ENCODE measurements at regions not wholly inside any gene's neighbourhood (a gene's known extent, or its start where the extent isn't known, plus 50 kb on each side); places are given as distances from the start of the nearest gene placed in this dataset.

DNA sequence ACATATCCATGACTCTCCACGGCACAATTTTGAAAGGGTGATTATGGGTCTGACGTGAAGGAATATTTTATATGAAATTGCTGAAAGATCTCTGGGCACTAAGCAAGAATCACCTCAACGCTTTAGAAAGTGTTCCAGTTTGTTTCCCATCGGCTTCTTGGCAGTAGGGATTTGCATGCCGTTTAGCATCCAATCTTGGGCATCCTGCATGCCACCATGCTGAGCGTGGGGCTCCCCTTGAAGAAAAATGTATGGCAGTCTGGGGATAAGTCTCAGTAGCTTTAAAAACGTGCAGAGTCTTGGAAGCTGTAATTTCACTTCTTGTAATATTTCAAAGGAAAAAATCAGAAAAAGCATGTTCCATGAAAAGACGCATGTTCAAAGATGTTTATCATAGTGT is 151.7 kb downstream of the DMRT2 start:
- DNase-seq (ENCODE audit: low spot score) = no peak

DNA sequence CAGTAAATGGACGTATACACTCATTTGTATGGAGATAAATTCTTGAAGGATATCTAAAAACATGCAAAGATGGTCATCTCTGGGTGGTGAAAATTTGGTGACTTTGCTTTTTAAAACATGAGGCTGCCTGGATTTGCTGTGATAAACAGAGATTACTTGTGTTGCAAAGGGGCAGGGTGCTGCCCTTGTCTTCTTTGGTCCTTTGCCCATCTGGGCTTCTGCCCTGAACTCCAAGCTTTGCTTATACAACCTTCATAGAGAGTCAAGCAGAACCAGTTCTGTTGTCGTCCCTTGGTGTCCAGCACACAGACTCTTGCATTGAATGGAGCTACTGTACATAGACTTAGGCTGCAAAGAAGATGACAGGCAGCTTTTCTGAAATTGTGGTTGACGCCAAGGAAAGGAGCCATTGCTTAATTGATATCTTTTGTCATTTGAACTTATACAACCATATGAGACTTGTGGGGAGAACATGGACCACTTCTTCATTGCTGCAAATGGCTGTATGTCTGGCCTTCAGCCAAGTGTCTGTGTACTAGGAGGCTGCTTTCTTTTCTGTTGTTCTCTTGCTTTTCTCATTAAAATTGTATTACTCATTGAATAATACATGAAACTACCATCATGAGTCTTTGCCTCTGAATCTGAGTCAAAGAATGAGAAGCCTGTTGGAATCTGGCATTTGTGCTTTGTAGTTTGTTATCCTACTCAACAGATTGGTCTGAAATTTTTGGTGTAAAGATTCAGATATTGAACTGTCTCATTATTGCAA is 152.5 kb downstream of the DMRT2 start:
- no peak for DNase-seq (ENCODE audit: low spot score)

GRCh38 chr9:1207686-1208085 is 157.5 kb downstream of the DMRT2 start:
- DNase-seq (ENCODE audit: low spot score) = no peak

DNA sequence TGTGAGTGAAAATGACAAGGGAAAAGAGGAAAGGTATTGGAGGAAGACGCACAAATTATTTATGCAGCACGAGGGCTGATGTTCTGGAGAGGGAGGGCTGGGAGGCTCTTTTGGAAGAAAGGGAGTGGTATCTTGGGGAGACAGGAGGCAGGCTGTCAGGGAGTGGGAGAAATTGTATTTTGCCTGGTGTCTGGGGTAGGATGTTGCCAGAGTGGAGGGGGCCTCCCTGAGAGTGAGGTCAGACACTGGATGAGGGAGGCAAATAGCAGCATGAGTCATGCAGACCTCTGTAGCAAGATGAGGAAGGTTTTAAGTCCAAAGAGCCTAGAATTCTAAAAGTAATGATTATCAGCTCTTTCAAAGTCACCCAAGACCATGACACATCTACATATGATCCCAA is 158.0 kb downstream of the DMRT2 start:
- DNase-seq (ENCODE audit: low spot score) = no peak

GRCh38 chr9:1210954-1211353 is 160.8 kb downstream of the DMRT2 start:
- no peak for DNase-seq (ENCODE audit: low spot score)

- no peak for DNase-seq (ENCODE audit: low spot score)
Observed at GRCh38 chr9:1216532-1216931, 166.4 kb downstream of the DMRT2 start.

DNA sequence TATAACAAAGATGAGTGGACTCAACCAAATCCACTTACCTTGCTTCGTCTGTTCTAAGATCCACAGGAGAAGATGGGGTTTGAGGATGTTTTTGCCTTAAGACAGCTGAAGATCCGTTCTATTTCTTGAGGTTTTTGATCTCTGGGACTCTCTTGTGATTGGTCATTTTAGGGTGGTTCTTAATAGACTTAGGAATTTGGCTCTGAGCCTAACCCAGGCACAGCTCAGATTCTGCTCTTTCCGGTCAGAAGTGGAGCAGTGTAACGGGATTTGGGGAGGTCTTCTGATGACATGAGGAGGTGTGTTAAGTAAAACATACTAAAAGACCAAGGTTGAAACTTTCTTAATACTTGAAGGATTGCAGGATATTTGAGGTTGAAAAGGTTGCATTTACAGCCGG is 166.9 kb downstream of the DMRT2 start:
- no peak for DNase-seq (ENCODE audit: low spot score)

- DNase-seq (ENCODE audit: low spot score) = no peak
Observed at GRCh38 chr9:1219284-1219683, 169.1 kb downstream of the DMRT2 start.

DNA sequence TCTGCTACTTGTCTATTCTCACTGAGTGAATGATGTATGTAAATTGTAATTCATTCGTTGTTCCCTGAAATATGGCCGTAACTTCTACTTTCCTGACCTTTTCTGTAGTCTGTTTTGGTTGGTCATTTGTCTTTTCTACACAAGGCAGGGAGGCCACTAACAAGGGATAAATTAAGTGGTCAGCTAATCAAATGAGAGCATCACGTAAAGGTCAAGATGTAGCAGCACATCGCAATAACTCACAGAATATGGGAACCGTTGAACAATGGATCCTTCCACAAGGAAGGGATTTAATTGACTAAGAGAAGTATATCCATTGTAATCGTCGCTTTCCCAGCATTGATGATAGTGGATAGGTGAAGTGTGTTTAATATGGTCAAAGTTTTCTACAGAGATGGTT is 171.1 kb downstream of the DMRT2 start:
- no peak for DNase-seq (ENCODE audit: low spot score)

GRCh38 chr9:1222511-1222910 is 172.4 kb downstream of the DMRT2 start:
- no peak for DNase-seq (ENCODE audit: low spot score)

- no peak for DNase-seq (ENCODE audit: low spot score)
Observed at GRCh38 chr9:1231998-1232919, 182.1 kb downstream of the DMRT2 start.

DNA sequence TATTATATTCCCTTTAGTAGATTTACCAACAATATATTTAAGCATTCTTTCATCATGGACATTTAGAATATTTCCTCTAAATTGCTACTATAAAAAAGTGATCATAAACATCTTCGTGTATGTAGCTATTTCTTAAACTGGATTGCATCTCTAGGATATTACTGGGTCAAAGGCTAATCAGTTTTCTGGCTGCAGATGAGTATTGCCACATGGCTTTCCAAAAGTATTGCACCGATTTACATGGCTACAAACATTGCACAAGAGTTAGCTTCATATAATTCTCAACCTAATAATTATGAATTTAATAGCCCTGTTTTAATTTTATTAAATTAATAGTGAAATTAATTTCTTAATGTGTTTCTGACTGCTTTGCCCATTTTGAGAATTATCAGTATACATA is 183.4 kb downstream of the DMRT2 start:
- no peak for DNase-seq (ENCODE audit: low spot score)

DNA sequence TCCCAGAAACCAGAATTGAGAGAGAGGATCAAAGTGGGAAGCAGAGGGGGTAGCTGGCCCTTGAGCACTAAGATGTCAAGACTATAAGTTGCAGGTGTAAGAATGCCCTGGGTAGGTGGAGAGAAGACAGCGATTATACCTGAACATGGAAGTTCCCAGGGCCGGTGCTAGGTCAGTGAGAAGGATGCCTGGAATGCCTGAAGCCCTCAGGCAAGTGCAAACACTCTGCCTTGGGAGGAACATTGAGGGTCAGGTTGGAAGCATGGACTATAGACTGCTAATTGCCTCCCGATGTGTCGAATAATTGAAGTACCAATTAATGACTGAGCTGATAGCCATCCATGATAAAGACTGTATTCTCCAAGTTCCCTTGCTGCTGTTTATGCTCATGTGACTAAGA is 185.5 kb downstream of the DMRT2 start:
- no peak for DNase-seq (ENCODE audit: low spot score)

GRCh38 chr9:1236061-1236460 is 185.9 kb downstream of the DMRT2 start:
- no peak for DNase-seq (ENCODE audit: low spot score)

DNA sequence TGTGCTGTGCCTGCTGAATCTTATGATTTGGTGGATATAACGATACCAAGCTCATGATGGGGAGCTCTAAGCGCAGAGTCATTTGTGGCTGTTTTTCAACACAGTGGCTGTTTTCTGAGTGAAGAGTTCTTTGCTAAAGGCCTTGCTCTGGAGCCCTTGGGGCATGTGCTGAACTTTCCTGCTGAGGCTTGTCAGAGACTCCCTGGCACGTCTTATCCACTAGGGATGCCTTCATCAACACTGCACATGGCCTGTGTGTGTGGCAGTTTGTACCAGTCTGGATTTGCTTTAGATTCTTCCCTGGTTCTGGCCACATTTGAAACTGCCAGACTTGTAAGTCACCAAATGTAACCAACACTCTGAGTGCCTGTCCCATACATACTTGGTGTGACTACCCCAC is 188.2 kb downstream of the DMRT2 start:
- DNase-seq (ENCODE audit: low spot score) = no peak

- DNase-seq (ENCODE audit: low spot score) = no peak
Observed at GRCh38 chr9:1248743-1249142, 198.6 kb downstream of the DMRT2 start.

GRCh38 chr9:1253064-1253979 is 203.2 kb downstream of the DMRT2 start:
- no peak for DNase-seq (ENCODE audit: low spot score)

DNA sequence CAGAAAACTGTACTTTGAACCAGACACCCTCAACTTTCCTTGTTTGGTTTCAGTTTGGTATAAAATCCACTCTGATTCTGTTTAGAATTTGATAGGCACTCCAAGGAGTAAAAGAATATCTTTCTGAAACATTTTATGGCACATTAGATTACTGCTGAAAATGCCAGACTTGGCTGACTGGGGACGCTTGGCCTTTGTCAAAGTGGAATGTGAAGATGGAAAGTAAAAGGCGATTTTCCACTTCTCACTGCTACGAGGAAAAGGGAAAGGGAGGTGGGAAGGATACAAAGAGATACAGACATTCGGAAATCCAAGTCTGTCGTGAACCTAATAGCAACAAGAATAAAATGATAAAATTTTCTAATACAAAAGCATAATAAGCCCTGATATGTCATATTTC is 203.9 kb downstream of the DMRT2 start:
- DNase-seq (ENCODE audit: low spot score) = no peak

DNA sequence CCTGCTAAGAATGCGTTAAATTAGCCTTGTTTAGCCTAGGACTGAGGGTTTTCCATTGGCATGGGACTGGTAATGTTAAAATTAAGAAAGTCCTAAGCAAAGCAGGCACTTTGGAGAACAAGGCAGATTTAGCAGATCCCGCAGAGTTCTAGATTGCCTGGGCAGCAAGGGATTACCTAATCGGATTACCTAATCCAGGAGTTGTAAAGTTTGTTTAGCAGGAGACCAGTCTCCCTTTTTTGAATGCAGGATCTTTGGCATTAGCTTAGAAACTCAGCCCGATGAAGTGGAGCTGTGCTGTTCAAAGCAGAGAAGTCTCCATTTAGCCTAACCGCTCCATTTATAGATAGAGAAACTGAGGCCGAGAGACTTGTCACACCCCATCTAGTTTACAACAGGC is 206.0 kb downstream of the DMRT2 start:
- no peak for DNase-seq (ENCODE audit: low spot score)

GRCh38 chr9:1261266-1261665 is 211.1 kb downstream of the DMRT2 start:
- no peak for DNase-seq (ENCODE audit: low spot score)

GRCh38 chr9:1261879-1262766 is 212.0 kb downstream of the DMRT2 start:
- no peak for DNase-seq (ENCODE audit: low spot score)
